C4-2B (cell line): ENCODE measurements at regions not wholly inside any gene's neighbourhood (a gene's known extent, or its start where the extent isn't known, plus 50 kb on each side); places are given as distances from the start of the nearest gene placed in this dataset.
A peak's percentile ranks its signal among the peaks of the same experiment; 100 is the strongest.
"Not testable (repeated sequence)": the region's sequence is repeated elsewhere in the genome, so short reads cannot be mapped to it uniquely, and the experiment has no call there.

Experiments
- H3K27ac ChIP-seq: fragments of 450-650 bp; 2 replicates; pipeline ENCODE4 v1.5.1; 2017
- ZFX ChIP-seq: fragments of 450-650 bp; IDR thresholded peaks from 2 replicates; pipeline ENCODE4 v1.6.1; 2017
- TF ChIP-seq, protein P1 (sequence below): fragments of 450-650 bp; conservative IDR thresholded peaks from 2 replicates; pipeline ENCODE4 v1.5.1; 2017; ENCODE audit warnings: mild to moderate bottlenecking

GRCh38 chr15:38849046-38849445, 284.4 kb upstream of the RASGRP1 start:
- TF ChIP-seq, protein P1, sequence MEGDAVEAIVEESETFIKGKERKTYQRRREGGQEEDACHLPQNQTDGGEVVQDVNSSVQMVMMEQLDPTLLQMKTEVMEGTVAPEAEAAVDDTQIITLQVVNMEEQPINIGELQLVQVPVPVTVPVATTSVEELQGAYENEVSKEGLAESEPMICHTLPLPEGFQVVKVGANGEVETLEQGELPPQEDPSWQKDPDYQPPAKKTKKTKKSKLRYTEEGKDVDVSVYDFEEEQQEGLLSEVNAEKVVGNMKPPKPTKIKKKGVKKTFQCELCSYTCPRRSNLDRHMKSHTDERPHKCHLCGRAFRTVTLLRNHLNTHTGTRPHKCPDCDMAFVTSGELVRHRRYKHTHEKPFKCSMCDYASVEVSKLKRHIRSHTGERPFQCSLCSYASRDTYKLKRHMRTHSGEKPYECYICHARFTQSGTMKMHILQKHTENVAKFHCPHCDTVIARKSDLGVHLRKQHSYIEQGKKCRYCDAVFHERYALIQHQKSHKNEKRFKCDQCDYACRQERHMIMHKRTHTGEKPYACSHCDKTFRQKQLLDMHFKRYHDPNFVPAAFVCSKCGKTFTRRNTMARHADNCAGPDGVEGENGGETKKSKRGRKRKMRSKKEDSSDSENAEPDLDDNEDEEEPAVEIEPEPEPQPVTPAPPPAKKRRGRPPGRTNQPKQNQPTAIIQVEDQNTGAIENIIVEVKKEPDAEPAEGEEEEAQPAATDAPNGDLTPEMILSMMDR: no peak
- no peak for TF ChIP-seq ZFX
- no peak overlapping the region for H3K27ac ChIP-seq

DNA sequence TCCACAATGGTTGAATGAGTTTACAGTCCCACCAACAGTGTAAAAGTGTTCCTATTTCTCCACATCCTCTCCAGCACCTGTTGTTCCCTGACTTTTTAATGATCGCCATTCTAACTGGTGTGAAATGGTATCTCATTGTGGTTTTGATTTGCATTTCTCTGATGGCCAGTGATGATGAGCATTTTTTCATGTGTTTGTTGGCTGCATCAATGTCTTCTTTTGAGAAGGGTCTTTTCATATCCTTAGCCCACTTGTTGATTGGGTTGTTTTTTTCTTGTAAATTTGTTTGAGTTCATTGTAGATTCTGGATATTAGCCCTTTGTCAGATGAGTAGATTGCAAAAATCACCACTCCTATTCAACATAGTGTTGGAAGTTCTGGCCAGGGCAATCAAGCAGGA, 287.6 kb upstream of the RASGRP1 start:
- not testable (repeated sequence) for H3K27ac ChIP-seq

GRCh38 chr15:38853608-38854007, 289.0 kb upstream of the RASGRP1 start:
- H3K27ac ChIP-seq: no peak overlapping the region
- TF ChIP-seq, protein P1: peak; percentile 45
- no peak for TF ChIP-seq ZFX

GRCh38 chr15:38854506-38854905, 289.9 kb upstream of the RASGRP1 start:
- no peak overlapping the region for H3K27ac ChIP-seq
- no peak for TF ChIP-seq ZFX
- TF ChIP-seq, protein P1: no peak

- no peak for TF ChIP-seq ZFX
- H3K27ac ChIP-seq: no peak overlapping the region
These were observed 293.2 kb upstream of the RASGRP1 start for GRCh38 chr15:38857814-38858213.

DNA sequence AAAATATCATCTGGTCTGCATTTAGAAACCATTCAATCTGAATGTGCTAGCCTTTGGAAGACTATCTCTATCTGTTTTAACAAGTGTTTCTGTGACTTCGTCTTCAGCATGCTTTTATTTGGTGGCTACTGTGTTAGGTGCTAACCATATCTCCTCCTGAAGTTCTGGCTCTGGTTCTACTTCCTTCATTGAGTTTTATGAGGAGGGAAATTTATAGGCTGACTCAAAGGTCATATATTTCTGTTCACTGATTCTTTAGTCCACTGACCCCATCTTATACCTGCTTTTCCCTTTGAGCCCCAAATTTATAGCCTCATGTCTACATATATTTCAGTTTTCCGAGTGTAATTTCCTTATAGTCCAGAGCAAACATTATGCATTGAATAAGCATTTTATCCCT, 295.0 kb upstream of the RASGRP1 start:
- H3K27ac ChIP-seq: no peak overlapping the region
- TF ChIP-seq, protein P1: no peak
- TF ChIP-seq ZFX: no peak

- H3K27ac ChIP-seq: no peak overlapping the region
- no peak for TF ChIP-seq ZFX
- TF ChIP-seq, protein P1: no peak
These were observed 295.6 kb upstream of the RASGRP1 start for GRCh38 chr15:38860253-38860652.

DNA sequence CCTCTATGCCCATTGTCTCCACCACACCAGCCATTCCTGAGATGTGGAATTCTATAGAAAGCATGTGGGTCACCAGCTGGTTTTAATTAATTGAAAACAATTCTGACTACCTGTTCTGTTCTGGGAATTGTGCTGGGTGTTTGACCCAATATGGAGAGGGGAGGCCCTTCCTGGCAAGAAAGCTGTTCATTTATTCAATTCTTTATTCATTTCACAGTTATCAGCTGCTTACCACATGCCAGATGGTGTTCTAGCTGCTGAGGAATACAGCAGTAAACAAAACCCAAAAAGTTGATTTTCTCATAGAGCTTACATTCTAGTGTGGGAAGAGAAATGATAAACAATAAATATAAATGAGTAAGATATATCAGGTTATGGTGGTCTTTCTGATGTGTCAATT, 296.1 kb upstream of the RASGRP1 start:
- TF ChIP-seq, protein P1: no peak
- no peak for TF ChIP-seq ZFX
- no peak overlapping the region for H3K27ac ChIP-seq

GRCh38 chr15:38861108-38861507, 296.5 kb upstream of the RASGRP1 start:
- TF ChIP-seq ZFX: no peak
- H3K27ac ChIP-seq: no peak overlapping the region
